GM21619 (cell line): ENCODE measurements at regions not wholly inside any gene's neighbourhood (a gene's known extent, or its start where the extent isn't known, plus 50 kb on each side); places are given as distances from the start of the nearest gene placed in this dataset.

Source experiments
- ATAC-seq: cut with Tn5 transposase; IDR thresholded peaks from one replicate; pipeline ENCODE4 v1.9.1; 2021; ENCODE audit not compliant: unreplicated experiment

- ATAC-seq = no peak
Observed at GRCh38 chr3:24595796-24596195, 101.1 kb upstream of the THRB start.

GRCh38 chr3:24596626-24597025 is 102.0 kb upstream of the THRB start:
- ATAC-seq = no peak

GRCh38 chr3:24598695-24599470 is 104.2 kb upstream of the THRB start:
- ATAC-seq = no peak

GRCh38 chr3:24601066-24601939 is 106.7 kb upstream of the THRB start:
- ATAC-seq = no peak

GRCh38 chr3:24604215-24604614 is 109.6 kb upstream of the THRB start:
- ATAC-seq = no peak

GRCh38 chr3:24605511-24606028 is 110.9 kb upstream of the THRB start:
- no peak for ATAC-seq

GRCh38 chr3:24607281-24607680 is 112.6 kb upstream of the THRB start:
- ATAC-seq = no peak

- ATAC-seq = no peak
Observed at GRCh38 chr3:24608701-24609390, 114.2 kb upstream of the THRB start.

- no peak for ATAC-seq
Observed at GRCh38 chr3:24614359-24614758, 119.7 kb upstream of the THRB start.

GRCh38 chr3:24615177-24615576 is 120.5 kb upstream of the THRB start:
- ATAC-seq = no peak

- no peak for ATAC-seq
Observed at GRCh38 chr3:24616110-24616829, 121.6 kb upstream of the THRB start.

GRCh38 chr3:24622138-24622537 is 127.5 kb upstream of the THRB start:
- ATAC-seq = no peak

- no peak for ATAC-seq
Observed at GRCh38 chr3:24622696-24623225, 128.1 kb upstream of the THRB start.

GRCh38 chr3:24623657-24624056 is 129.0 kb upstream of the THRB start:
- no peak for ATAC-seq

GRCh38 chr3:24624938-24625681 is 130.5 kb upstream of the THRB start:
- no peak for ATAC-seq

GRCh38 chr3:24628523-24629258 is 134.0 kb upstream of the THRB start:
- ATAC-seq = no peak

- ATAC-seq = no peak
Observed at GRCh38 chr3:24631481-24631880, 136.8 kb upstream of the THRB start.

GRCh38 chr3:24639061-24639460 is 144.4 kb upstream of the THRB start:
- ATAC-seq = no peak
